HL-60 (cell line): ENCODE measurements at regions not wholly inside any gene's neighbourhood (a gene's known extent, or its start where the extent isn't known, plus 50 kb on each side); places are given as distances from the start of the nearest gene placed in this dataset.

ENCODE experiments used
- GABPA ChIP-seq: IDR thresholded peaks from 2 replicates; pipeline ENCODE4 v1.6.1; 2012; ENCODE audit warnings: low read depth
- POLR2AphosphoS5 ChIP-seq: IDR thresholded peaks from 2 replicates; pipeline ENCODE4 v1.6.1; 2012; ENCODE audit warnings: low read depth
- REST ChIP-seq: IDR thresholded peaks from 2 replicates; pipeline ENCODE4 v1.6.1; 2012; ENCODE audit warnings: low read depth; ENCODE audit not compliant: insufficient replicate concordance
- TF ChIP-seq, protein P1 (sequence below): IDR thresholded peaks from one replicate; pipeline ENCODE4 v1.5.1; 2011; ENCODE audit warnings: low read length, control low read depth, inconsistent platforms; ENCODE audit not compliant: insufficient read depth

DNA sequence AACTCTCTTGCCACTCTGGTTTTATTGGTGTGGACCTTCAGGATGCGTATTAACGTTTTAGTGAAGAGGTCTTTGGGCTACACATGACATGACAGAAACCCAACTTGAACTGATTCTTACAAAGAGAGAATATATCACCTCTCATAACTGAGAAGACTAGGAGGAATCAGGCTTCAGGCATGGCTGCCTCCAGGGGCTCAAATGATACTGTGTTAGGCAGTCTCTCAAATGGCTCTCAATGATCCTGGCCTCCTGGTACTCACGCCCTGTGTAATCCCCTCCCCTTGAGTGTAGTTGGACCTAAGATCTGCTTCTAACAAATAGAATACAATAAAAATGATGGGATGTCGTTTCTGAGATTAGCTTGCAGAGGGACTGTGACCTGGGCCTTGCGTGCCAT lies 58.5 kb upstream of the SYPL1 start:
- TF ChIP-seq, protein P1, sequence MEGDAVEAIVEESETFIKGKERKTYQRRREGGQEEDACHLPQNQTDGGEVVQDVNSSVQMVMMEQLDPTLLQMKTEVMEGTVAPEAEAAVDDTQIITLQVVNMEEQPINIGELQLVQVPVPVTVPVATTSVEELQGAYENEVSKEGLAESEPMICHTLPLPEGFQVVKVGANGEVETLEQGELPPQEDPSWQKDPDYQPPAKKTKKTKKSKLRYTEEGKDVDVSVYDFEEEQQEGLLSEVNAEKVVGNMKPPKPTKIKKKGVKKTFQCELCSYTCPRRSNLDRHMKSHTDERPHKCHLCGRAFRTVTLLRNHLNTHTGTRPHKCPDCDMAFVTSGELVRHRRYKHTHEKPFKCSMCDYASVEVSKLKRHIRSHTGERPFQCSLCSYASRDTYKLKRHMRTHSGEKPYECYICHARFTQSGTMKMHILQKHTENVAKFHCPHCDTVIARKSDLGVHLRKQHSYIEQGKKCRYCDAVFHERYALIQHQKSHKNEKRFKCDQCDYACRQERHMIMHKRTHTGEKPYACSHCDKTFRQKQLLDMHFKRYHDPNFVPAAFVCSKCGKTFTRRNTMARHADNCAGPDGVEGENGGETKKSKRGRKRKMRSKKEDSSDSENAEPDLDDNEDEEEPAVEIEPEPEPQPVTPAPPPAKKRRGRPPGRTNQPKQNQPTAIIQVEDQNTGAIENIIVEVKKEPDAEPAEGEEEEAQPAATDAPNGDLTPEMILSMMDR, result no peak
- TF ChIP-seq REST (no peak), POLR2AphosphoS5 (no peak), GABPA (no peak)
